CD8-positive, alpha-beta memory T cell (primary cell): ENCODE measurements at regions not wholly inside any gene's neighbourhood (a gene's known extent, or its start where the extent isn't known, plus 50 kb on each side); places are given as distances from the start of the nearest gene placed in this dataset.

ENCODE experiments used
- CTCF ChIA-PET: fragments of 350-600 bp; sonication (Branson Sonifier 250); formaldehyde crosslinking; loops from one replicate; lab custom pipeline; 2021; ENCODE audit warnings: antibody characterized with exemption; lab: Charles Lee
- POLR2A ChIA-PET: fragments of 350-600 bp; sonication (Branson Sonifier 250); formaldehyde crosslinking; loops from one replicate; lab custom pipeline; 2021; ENCODE audit warnings: antibody characterized with exemption; lab: Charles Lee
- DNase-seq, 5 donors: peaks; one replicate each; pipeline versions ENCODE4 v3.0.0 to v3.0.0-alpha.2; 2020 to 2022; ENCODE audit warnings: mixed read lengths in 1 of 5
- H3K27ac ChIP-seq: one replicate; pipeline ENCODE4 v1.7.0; 2013; ENCODE audit warnings: low read depth, mild to moderate bottlenecking, low read length, moderate library complexity
- H3K27me3 ChIP-seq: 2 replicates; pipeline ENCODE4 v1.7.0; 2013; ENCODE audit warnings: low read length, mild to moderate bottlenecking; ENCODE audit not compliant: insufficient read depth, poor library complexity, severe bottlenecking
- H3K36me3 ChIP-seq: 2 replicates; pipeline ENCODE4 v1.7.0; 2013; ENCODE audit warnings: mild to moderate bottlenecking, low read length, moderate library complexity; ENCODE audit not compliant: insufficient read depth
- H3K4me1 ChIP-seq: 2 replicates; pipeline ENCODE4 v1.7.0; 2013; ENCODE audit warnings: mild to moderate bottlenecking, low read length, moderate library complexity; ENCODE audit not compliant: insufficient read depth
- H3K4me3 ChIP-seq: 2 replicates; pipeline ENCODE4 v1.7.0; 2013; ENCODE audit warnings: mild to moderate bottlenecking, low read length
- H3K9me3 ChIP-seq: 2 replicates; pipeline ENCODE4 v1.7.0; 2013; ENCODE audit warnings: mild to moderate bottlenecking, low read length
- H3K27ac Mint-ChIP-seq, 8 donors: one replicate each; pipeline ENCODE4 v1.8.0; 2020 to 2021; ENCODE audit warnings: mixed read lengths in 8 of 8, mild to moderate bottlenecking in 6 of 8, inconsistent platforms in 3 of 8, moderate library complexity in 3 of 8
- H3K27me3 Mint-ChIP-seq, 2 donors: one replicate each; pipeline ENCODE4 v1.8.0; 2020 to 2021; ENCODE audit warnings: mixed read lengths in 2 of 2, mild to moderate bottlenecking in 1 of 2, moderate library complexity in 1 of 2
- H3K36me3 Mint-ChIP-seq, 3 donors: one replicate each; pipeline ENCODE4 v1.8.0; 2020 to 2021; ENCODE audit warnings: mixed read lengths in 3 of 3, inconsistent platforms in 1 of 3, mild to moderate bottlenecking in 1 of 3
- H3K4me1 Mint-ChIP-seq, 3 donors: one replicate each; pipeline ENCODE4 v1.8.0; 2020 to 2021; ENCODE audit warnings: mixed read lengths in 3 of 3, inconsistent platforms in 1 of 3, mild to moderate bottlenecking in 1 of 3
- H3K4me3 Mint-ChIP-seq, 7 donors: one replicate each; pipeline ENCODE4 v1.8.0; 2020 to 2021; ENCODE audit warnings: mixed read lengths in 7 of 7, mild to moderate bottlenecking in 6 of 7, moderate library complexity in 4 of 7, inconsistent platforms in 2 of 7
- H3K9me3 Mint-ChIP-seq, 5 donors: one replicate each; pipeline ENCODE4 v1.8.0; 2020 to 2022; ENCODE audit warnings: mixed read lengths in 5 of 5, mild to moderate bottlenecking in 3 of 5, moderate library complexity in 2 of 5, inconsistent platforms in 1 of 5

DNA sequence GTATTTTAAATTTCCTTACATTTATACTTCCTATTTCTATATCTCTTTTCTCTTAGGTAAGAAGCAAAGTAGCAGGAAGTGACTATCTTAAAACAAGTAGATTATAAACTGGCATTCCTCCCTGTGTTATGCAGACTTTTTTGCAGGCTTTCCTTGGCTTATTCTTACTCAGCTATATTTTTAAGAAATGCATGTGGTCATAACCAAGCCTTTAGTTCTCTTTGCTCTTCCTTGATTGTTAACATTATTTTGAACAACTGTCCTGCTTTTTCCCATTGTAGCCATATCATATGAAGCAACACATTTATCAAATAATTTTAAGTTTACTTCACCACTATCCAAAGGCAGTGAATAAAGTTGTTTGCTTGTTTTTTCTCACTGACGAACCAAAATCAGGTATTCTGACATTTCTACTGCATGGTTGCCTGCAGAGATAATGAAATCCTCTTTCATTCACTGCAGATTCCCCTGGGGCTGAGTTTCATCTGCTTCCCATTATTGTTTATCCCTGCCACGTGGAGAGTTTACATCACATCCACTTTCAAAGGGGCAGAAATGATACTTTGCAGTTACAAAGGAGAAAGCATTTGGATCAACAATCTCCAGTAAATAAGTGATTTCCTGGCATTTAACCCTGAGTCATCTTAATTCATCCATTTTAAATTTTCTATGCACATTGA, 389.9 kb upstream of the SEMA3C start:
- Histone ChIP-seq H3K36me3 (no peaks in the 10 kb centered on the region), H3K4me1 (no peaks in the 10 kb centered on the region), H3K4me3 (no peak overlapping the region), H3K27ac (no peak overlapping the region), H3K27me3 (no peaks in the 10 kb centered on the region), H3K9me3 (no peaks in the 10 kb centered on the region)
- Mint-ChIP-seq H3K27me3 (no peaks in the 10 kb centered on the region), H3K36me3 (no peaks in the 10 kb centered on the region), H3K27ac (no peak overlapping the region), H3K4me3 (no peak overlapping the region), H3K9me3 (peaks cover 0 to 11% (median 2%) of the 10 kb centered on the region in 5 donors), H3K4me1 (no peaks in the 10 kb centered on the region)
- POLR2A ChIA-PET, result no interaction called here
- DNase-seq, result no peak
- CTCF ChIA-PET, result no interaction called here

DNA sequence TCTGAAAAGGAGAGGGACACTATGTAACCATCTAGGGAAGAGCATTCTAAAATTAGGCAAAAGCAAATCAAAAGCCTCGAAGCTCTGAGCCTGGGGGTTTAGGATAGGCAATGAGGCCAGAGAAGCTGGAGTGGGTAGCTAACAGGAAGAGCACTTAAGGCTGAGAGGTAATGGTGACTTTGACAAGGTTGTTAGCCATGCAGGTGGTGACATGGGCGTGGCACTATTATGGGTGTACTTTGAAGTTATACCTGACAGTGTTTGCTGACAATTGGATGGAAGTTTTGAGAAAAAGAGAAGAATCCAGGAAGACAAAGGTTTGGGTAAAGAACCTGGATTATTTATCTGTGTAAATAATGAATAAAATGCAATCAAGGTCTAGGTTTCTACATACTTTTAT, 383.0 kb upstream of the SEMA3C start:
- H3K4me1 ChIP-seq, result no peaks in the 10 kb centered on the region
- no peak overlapping the region for H3K4me3 ChIP-seq
- no peak for DNase-seq
- Mint-ChIP-seq H3K4me3 (no peak overlapping the region), H3K9me3 (peaks cover 2 to 32% (median 4%) of the 10 kb centered on the region in 5 donors), H3K27me3 (no peaks in the 10 kb centered on the region), H3K4me1 (no peaks in the 10 kb centered on the region), H3K27ac (no peak overlapping the region), H3K36me3 (no peaks in the 10 kb centered on the region)
- H3K9me3 ChIP-seq, result no peaks in the 10 kb centered on the region
- ChIA-PET POLR2A (no interaction called here), CTCF (no interaction called here)
- no peaks in the 10 kb centered on the region for H3K27me3 ChIP-seq
- H3K27ac ChIP-seq, result no peak overlapping the region
- no peaks in the 10 kb centered on the region for H3K36me3 ChIP-seq

- Mint-ChIP-seq H3K9me3 (peaks cover 3 to 37% (median 10%) of the 10 kb centered on the region in 5 donors), H3K4me3 (no peak overlapping the region), H3K27ac (no peak overlapping the region), H3K36me3 (no peaks in the 10 kb centered on the region), H3K27me3 (no peaks in the 10 kb centered on the region), H3K4me1 (no peaks in the 10 kb centered on the region)
- H3K9me3 ChIP-seq, result no peaks in the 10 kb centered on the region
- no peak overlapping the region for H3K4me3 ChIP-seq
- H3K4me1 ChIP-seq, result no peaks in the 10 kb centered on the region
- no peaks in the 10 kb centered on the region for H3K36me3 ChIP-seq
- no peak for DNase-seq
- ChIA-PET POLR2A (no interaction called here), CTCF (no interaction called here)
- H3K27ac ChIP-seq, result no peak overlapping the region
- H3K27me3 ChIP-seq, result no peaks in the 10 kb centered on the region
Observed at GRCh38 chr7:81300753-81301152, 381.9 kb upstream of the SEMA3C start.

DNA sequence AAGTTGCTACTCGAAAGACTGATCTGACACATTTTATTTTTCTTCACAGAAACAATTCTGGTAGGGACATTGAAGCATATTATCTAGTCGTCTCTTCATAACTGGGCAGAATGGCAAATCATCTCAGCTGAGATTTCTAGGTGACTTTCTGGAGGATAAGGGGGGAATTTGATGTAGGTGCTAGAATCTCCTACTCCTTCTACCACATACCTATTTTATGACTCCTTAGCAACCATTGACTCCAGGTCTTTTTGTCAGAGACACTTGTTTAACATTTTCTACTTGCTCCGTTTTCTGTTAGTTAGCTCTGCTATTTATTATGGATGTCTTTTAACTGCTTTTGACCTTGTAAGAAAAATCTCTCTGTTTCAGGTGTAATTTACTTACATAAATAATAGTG, 380.9 kb upstream of the SEMA3C start:
- Mint-ChIP-seq H3K27me3 (no peaks in the 10 kb centered on the region), H3K9me3 (peaks cover 3 to 37% (median 10%) of the 10 kb centered on the region in 5 donors), H3K4me3 (no peak overlapping the region), H3K36me3 (no peaks in the 10 kb centered on the region), H3K27ac (no peak overlapping the region), H3K4me1 (no peaks in the 10 kb centered on the region)
- no peaks in the 10 kb centered on the region for H3K36me3 ChIP-seq
- H3K4me1 ChIP-seq, result no peaks in the 10 kb centered on the region
- DNase-seq, result no peak
- H3K27me3 ChIP-seq, result no peaks in the 10 kb centered on the region
- CTCF ChIA-PET, result no interaction called here
- H3K27ac ChIP-seq, result no peak overlapping the region
- no peak overlapping the region for H3K4me3 ChIP-seq
- H3K9me3 ChIP-seq, result no peaks in the 10 kb centered on the region
- POLR2A ChIA-PET, result no interaction called here

DNA sequence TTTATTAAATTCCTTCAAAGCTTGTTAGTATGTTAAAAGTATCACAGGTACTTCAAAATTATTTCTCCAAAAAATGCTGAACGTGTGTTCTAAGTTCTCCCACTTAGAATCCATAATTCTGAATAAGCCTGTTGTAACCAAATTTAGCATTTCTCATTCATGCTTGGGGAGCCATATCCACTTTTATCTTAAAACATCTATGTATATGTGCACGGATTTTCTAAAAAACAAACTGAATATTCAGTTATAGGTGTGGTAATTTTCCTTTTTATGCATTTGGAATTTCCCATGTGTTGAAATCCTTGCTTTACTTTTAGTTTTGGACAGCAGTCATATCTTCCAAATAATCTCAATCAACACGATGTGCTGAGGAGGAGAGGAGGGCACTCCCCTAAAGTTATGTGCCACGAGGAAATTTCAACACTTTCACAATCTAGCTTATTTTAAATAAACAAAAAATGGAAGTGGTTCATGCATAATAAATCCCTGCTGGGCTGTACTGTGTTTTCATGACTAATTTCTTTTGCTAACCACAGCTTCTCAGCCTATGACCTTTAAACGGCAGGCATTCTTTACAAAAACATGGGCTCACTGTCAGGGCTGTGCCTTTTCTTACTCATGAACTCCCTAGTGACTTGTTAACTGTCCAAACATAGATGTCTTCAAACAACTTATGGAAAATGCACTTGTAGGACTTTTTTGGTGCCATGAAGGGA, 380.3 kb upstream of the SEMA3C start:
- Histone ChIP-seq H3K36me3 (no peaks in the 10 kb centered on the region), H3K4me3 (no peak overlapping the region), H3K9me3 (no peaks in the 10 kb centered on the region), H3K27me3 (no peaks in the 10 kb centered on the region), H3K4me1 (no peaks in the 10 kb centered on the region), H3K27ac (no peak overlapping the region)
- no peaks in the 10 kb centered on the region for H3K27me3 Mint-ChIP-seq
- H3K4me1 Mint-ChIP-seq, result no peaks in the 10 kb centered on the region
- CTCF ChIA-PET, result no interaction called here
- POLR2A ChIA-PET, result no interaction called here
- DNase-seq, result no peak
- no peak overlapping the region for H3K4me3 Mint-ChIP-seq
- H3K27ac Mint-ChIP-seq, result no peak overlapping the region
- H3K9me3 Mint-ChIP-seq, result peaks cover 3 to 34% (median 10%) of the 10 kb centered on the region in 5 donors
- H3K36me3 Mint-ChIP-seq, result no peaks in the 10 kb centered on the region

GRCh38 chr7:81297317-81297716, 378.5 kb upstream of the SEMA3C start:
- DNase-seq, result no peak
- Mint-ChIP-seq H3K27me3 (no peaks in the 10 kb centered on the region), H3K27ac (no peak overlapping the region), H3K9me3 (peaks cover 3 to 22% (median 10%) of the 10 kb centered on the region in 5 donors), H3K36me3 (no peaks in the 10 kb centered on the region), H3K4me1 (no peaks in the 10 kb centered on the region), H3K4me3 (no peak overlapping the region)
- ChIA-PET POLR2A (no interaction called here), CTCF (no interaction called here)
- no peak overlapping the region for H3K27ac ChIP-seq
- H3K27me3 ChIP-seq, result no peaks in the 10 kb centered on the region
- no peaks in the 10 kb centered on the region for H3K4me1 ChIP-seq
- no peaks in the 10 kb centered on the region for H3K9me3 ChIP-seq
- no peak overlapping the region for H3K4me3 ChIP-seq
- H3K36me3 ChIP-seq, result no peaks in the 10 kb centered on the region

DNA sequence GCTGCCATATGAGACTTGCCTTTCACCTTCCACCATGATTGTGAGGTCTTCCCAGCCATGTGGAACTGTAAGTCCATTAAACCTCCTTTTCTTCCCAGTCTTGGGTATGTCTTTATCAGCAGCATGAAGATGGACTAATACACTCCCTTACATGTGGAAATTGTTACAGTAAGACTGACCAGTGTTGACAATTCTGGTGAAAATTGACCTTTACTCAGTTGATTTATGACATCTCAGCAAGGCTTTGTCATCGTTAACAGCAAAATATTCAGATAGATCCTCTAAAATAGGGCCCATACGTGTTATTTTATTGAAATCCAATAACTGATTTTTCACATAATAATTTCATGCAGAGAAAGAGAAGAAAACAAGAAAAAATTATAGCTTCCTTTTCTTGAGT, 377.9 kb upstream of the SEMA3C start:
- Histone ChIP-seq H3K4me1 (no peaks in the 10 kb centered on the region), H3K27me3 (no peaks in the 10 kb centered on the region), H3K36me3 (no peaks in the 10 kb centered on the region), H3K9me3 (no peaks in the 10 kb centered on the region), H3K27ac (no peak overlapping the region), H3K4me3 (no peak overlapping the region)
- Mint-ChIP-seq H3K4me3 (no peak overlapping the region), H3K27me3 (no peaks in the 10 kb centered on the region), H3K9me3 (peaks cover 3 to 21% (median 9%) of the 10 kb centered on the region in 5 donors), H3K36me3 (no peaks in the 10 kb centered on the region), H3K27ac (no peak overlapping the region), H3K4me1 (no peaks in the 10 kb centered on the region)
- ChIA-PET CTCF (no interaction called here), POLR2A (no interaction called here)
- no peak for DNase-seq

DNA sequence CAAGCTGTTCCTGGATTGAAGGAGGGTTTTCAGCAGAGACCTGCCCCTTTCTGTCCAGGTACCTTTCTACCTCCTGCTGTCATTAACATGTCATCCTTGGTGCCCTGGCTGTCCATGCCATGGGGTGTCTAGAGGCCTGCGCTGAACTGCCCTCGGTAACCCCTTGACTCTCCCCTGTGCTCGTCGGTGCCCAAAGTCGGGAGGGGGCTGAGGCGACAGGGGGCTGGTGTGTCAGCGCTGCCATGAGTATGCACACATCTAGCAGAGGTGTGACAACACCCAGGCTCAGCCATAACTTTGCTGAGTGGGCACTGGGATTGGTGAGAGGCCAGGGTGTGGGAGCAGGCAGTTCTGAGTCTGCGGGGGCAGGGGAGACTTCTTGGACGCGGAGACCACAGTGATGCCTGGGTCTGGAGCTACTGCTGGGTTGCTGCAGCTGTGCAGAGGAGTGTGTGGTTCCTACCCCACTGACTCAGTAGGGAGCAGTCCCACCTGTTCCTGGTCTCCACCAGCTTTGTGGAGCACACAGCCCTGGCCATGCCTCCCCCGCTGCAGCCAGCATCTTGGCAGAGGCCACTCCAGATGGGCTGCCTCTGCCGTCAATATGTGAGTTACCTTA, 376.2 kb upstream of the SEMA3C start:
- Mint-ChIP-seq H3K4me3 (no peak overlapping the region), H3K36me3 (no peaks in the 10 kb centered on the region), H3K27ac (no peak overlapping the region), H3K27me3 (no peaks in the 10 kb centered on the region), H3K4me1 (no peaks in the 10 kb centered on the region), H3K9me3 (peaks cover 3 to 19% (median 8%) of the 10 kb centered on the region in 5 donors)
- CTCF ChIA-PET, result no interaction called here
- H3K9me3 ChIP-seq, result no peaks in the 10 kb centered on the region
- H3K36me3 ChIP-seq, result no peaks in the 10 kb centered on the region
- no peaks in the 10 kb centered on the region for H3K4me1 ChIP-seq
- no peak overlapping the region for H3K4me3 ChIP-seq
- POLR2A ChIA-PET, result no interaction called here
- no peaks in the 10 kb centered on the region for H3K27me3 ChIP-seq
- no peak overlapping the region for H3K27ac ChIP-seq
- no peak for DNase-seq
